Gastroesophageal sphincter (tissue), 3 donors: ENCODE measurements at regions not wholly inside any gene's neighbourhood (a gene's known extent, or its start where the extent isn't known, plus 50 kb on each side); places are given as distances from the start of the nearest gene placed in this dataset.

Experiments used
- CTCF ChIP-seq, 4 experiments: fragments of 200-600 bp in 2 of 4; fragments of 450-650 bp in 2 of 4; sonication (generic) in 1 of 4; IDR thresholded peaks; one replicate each; pipeline ENCODE4 v1.5.1; 2017 to 2019; ENCODE audit warnings: antibody characterized with exemption in 4 of 4, mild to moderate bottlenecking in 2 of 4, moderate library complexity in 2 of 4
- POLR2AphosphoS5 ChIP-seq: sonication (generic); formaldehyde crosslinking; IDR thresholded peaks from one replicate; pipeline ENCODE4 v1.6.1; 2017; ENCODE audit warnings: antibody characterized with exemption

GRCh38 chr11:29040489-29040888 is 932.3 kb downstream of the METTL15 start:
- TF ChIP-seq POLR2AphosphoS5 (no peak), CTCF (IDR thresholded peaks at IDR 0.05) (no peak)
